Lower lobe of right lung (tissue), 2 donors: ENCODE measurements at regions not wholly inside any gene's neighbourhood (a gene's known extent, or its start where the extent isn't known, plus 50 kb on each side); places are given as distances from the start of the nearest gene placed in this dataset.
A peak's percentile ranks its signal among the peaks of the same experiment; 100 is the strongest.

Source experiments
- ATAC-seq, 2 donors: fragments of 200-7000 bp; cut with Tn5 transposase; one replicate each; pipeline ENCODE4 v1.9.1; 2020 to 2022; ENCODE audit warnings: mild to moderate bottlenecking in 2 of 2, moderate library complexity in 2 of 2
- DNase-seq: peaks from one replicate; pipeline ENCODE4 v3.0.0-alpha.2; 2020
- H3K27ac ChIP-seq: fragments of 200-600 bp; one replicate; pipeline ENCODE4 v1.8.0; 2022
- H3K27me3 ChIP-seq: fragments of 200-600 bp; one replicate; pipeline ENCODE4 v1.8.0; 2022; ENCODE audit warnings: low read depth
- H3K36me3 ChIP-seq: fragments of 200-600 bp; one replicate; pipeline ENCODE4 v1.8.0; 2022; ENCODE audit warnings: mild to moderate bottlenecking
- H3K4me1 ChIP-seq: fragments of 200-600 bp; one replicate; pipeline ENCODE4 v1.8.0; 2022
- H3K4me3 ChIP-seq: fragments of 200-600 bp; one replicate; pipeline ENCODE4 v1.8.0; 2022; ENCODE audit warnings: mild to moderate bottlenecking
- H3K9me3 ChIP-seq: fragments of 200-600 bp; one replicate; pipeline ENCODE4 v1.8.0; 2022
- intact Hi-C: fragments of 100-400 bp; cut with DNase I; formaldehyde crosslinking; loops from one replicate; pipeline ENCODE4 v1.11.0; 2022
- TF ChIP-seq, protein P1 (sequence below): fragments of 200-600 bp; IDR thresholded peaks from one replicate; pipeline ENCODE4 v1.8.0; 2022; ENCODE audit warnings: antibody characterized with exemption, mild to moderate bottlenecking
- donor health status: DM: no; HTN: yes; CAD: no; lungs with severe emphysema.

DNA sequence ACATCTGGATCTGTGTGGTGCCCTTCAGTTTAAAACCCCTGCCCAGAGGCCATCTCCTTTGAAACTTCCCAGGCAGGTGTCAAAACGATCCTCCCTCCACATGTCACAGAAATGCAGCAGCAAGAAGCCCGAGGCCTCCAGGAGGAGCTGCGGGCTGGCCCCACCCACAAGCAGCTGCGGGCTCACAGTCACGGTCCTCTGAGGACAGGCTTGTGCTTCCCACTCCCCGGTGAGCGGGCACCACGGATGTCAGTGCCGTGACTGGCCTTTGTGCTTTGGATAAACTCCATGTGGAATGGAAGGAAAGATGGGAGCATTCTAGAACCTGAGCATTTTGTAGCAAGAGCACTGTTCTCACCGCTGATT lies 65.8 kb downstream of the SIK1 start:
- no peaks in the 10 kb centered on the region for H3K36me3 ChIP-seq
- TF ChIP-seq, protein P1, sequence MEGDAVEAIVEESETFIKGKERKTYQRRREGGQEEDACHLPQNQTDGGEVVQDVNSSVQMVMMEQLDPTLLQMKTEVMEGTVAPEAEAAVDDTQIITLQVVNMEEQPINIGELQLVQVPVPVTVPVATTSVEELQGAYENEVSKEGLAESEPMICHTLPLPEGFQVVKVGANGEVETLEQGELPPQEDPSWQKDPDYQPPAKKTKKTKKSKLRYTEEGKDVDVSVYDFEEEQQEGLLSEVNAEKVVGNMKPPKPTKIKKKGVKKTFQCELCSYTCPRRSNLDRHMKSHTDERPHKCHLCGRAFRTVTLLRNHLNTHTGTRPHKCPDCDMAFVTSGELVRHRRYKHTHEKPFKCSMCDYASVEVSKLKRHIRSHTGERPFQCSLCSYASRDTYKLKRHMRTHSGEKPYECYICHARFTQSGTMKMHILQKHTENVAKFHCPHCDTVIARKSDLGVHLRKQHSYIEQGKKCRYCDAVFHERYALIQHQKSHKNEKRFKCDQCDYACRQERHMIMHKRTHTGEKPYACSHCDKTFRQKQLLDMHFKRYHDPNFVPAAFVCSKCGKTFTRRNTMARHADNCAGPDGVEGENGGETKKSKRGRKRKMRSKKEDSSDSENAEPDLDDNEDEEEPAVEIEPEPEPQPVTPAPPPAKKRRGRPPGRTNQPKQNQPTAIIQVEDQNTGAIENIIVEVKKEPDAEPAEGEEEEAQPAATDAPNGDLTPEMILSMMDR, result no peak
- ATAC-seq (no peak), DNase-seq (no peak)
- no peaks in the 10 kb centered on the region for H3K9me3 ChIP-seq
- peaks cover 18% of the 10 kb centered on the region for H3K4me1 ChIP-seq
- H3K27ac ChIP-seq, result peak overlapping the region; percentile 80
- peak overlapping the region; percentile 27 for H3K4me3 ChIP-seq
- no peaks in the 10 kb centered on the region for H3K27me3 ChIP-seq
- intact Hi-C loops, result no loop called here

DNA sequence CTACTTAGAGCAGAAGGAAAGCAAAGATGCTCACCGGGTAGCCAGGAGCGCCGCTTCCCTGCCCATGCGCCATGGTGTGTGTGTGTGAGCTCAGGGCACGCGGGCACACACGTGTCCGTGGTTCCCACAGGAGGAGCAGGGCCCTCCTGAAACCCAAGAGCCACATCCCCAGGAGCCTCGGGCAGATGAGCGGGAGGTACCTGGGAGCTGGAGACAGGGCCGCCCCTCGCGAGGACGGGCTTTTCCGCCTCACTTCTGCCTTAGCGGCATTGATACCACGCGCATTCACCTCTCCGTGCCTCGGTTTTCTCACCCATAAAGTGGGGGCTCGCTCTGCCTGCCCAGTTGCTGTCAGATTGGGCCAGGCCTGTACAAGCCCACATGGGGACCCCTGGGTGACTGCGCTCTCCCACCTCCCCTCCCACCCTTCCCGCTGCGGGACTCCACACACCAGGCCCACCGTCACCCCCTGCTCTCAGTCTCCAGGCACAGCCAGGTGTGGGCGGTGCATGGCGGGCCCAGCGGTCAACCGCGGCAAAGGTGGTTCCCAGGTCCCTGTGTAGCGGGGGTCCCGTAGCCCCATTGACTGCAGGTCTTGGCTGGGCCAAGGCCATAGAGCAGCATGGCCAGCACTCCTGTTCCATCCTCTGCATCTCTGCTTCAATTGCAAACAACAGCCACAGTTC lies 66.3 kb downstream of the SIK1 start:
- ATAC-seq, result no peak
- Histone ChIP-seq H3K27ac (peak overlapping the region; percentile 80), H3K9me3 (no peaks in the 10 kb centered on the region), H3K27me3 (no peaks in the 10 kb centered on the region), H3K36me3 (no peaks in the 10 kb centered on the region), H3K4me3 (no peak overlapping the region), H3K4me1 (peaks cover 18% of the 10 kb centered on the region)
- intact Hi-C loops, result no loop called here
- TF ChIP-seq, protein P1, result no peak
- no peak for DNase-seq

DNA sequence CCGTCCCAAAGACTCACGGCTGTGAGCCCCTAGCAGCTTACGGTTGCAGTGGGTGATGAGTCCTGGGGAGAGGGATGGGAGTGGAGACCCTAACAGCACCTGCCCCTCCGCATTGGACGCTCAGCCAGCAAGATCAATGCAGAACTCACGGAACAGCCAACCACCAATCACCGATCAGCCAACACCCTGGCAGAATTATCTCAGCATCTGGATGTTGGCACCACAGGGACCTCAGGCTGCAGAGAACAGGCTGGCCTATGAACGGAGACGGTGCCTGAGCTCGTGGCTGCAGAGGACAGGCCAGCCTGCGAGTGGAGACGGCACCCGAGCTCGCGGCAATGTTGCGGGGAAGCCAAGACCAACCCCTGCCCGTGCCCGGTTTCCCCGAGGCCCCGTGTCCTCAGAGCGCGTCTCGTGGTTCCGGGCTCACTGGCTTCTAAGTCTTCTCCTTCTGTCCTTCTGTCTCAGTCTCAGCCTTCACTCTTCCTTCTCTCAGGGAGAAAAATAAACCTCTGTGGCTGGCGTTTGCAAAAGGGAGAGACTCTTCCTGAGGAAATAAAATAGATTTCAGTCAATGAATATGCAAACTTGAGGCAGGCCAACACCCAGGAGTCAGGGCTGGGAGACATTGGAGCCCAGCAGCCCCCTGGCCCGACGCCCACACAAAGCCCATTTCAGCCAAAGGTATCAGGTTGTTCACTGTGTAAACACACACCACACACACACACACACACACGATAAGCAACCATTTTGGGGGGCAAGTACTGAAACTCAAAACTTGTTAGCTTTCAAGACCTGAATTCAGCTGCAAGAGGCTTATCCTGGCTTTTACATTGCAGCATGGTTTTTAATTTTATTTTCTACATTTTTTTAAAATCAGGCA lies 67.8 kb downstream of the SIK1 start:
- H3K36me3 ChIP-seq, result no peaks in the 10 kb centered on the region
- H3K27ac ChIP-seq, result no peak overlapping the region

DNA sequence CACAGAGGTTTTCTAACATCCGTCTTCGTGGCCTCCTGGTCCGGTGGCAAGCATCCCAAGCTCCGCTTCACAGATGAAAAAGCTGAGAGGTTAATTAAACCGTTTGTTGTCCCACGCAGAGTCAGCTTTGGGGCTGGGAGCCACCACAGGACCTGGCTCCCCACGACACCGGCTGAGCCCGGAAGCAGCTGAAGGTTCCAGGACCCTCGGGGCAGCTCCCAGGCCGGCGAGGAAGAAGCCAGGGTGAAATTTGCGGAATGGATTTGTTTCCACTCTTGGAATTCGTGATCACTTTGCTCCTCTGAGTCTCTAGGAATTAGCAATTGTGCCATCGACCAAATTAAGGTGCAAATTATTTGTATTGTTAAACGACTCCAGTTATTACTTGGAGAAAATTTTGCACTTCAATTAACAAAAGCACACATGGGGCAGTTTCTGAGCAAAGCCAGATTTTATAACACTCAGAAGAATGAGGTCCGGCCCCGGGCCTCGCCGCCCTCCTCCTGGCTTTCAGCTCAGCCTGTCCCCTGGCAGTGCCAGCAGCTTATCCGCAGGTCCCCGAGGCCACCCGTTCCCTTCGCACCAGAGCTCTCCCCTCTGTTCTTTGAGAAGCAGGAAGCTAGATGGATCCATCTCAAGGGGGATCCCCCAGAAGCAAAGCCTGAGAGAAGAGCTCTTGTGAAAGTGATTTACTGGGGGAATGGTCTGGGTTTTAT lies 69.1 kb downstream of the SIK1 start:
- no peak overlapping the region for H3K4me3 ChIP-seq
- TF ChIP-seq, protein P1, result no peak
- H3K9me3 ChIP-seq, result no peaks in the 10 kb centered on the region
- no peak overlapping the region for H3K27ac ChIP-seq
- ATAC-seq, result no peak
- intact Hi-C loops, result no loop called here
- peaks cover 11% of the 10 kb centered on the region for H3K4me1 ChIP-seq
- DNase-seq, result no peak
- H3K27me3 ChIP-seq, result no peaks in the 10 kb centered on the region
- no peaks in the 10 kb centered on the region for H3K36me3 ChIP-seq

More for the DNA sequence above, 67.8 kb downstream of the SIK1 start:
- no peaks in the 10 kb centered on the region for H3K27me3 ChIP-seq
- no peak overlapping the region for H3K4me3 ChIP-seq
- peaks cover 18% of the 10 kb centered on the region for H3K4me1 ChIP-seq
- DNase-seq, result no peak
- no peaks in the 10 kb centered on the region for H3K9me3 ChIP-seq
- ATAC-seq, result no peak
- intact Hi-C loops, result no loop called here
- TF ChIP-seq, protein P1, result no peak

DNA sequence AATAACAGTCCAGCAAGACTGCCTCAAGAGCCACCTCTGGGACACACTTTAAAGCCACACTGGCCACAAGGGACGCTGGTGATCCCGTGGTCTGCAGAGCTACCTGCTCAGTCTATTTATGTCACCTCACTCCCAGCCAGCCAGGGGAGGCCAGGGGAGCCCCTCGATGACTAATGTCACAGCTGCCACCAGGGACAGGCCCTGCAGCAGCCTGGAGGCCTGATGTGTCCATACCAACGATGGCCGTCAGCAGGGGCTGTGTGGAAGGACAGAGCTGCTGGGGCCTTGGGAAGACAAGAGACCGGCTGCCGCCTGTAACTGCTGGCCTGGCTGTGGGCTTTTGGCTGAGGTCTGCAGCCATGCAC lies 71.0 kb downstream of the SIK1 start:
- no peak overlapping the region for H3K4me3 ChIP-seq
- no peaks in the 10 kb centered on the region for H3K9me3 ChIP-seq
- H3K4me1 ChIP-seq, result no peaks in the 10 kb centered on the region
- no peaks in the 10 kb centered on the region for H3K27me3 ChIP-seq
- no peak overlapping the region for H3K27ac ChIP-seq
- intact Hi-C loops, result no loop called here
- ATAC-seq (no peak), DNase-seq (no peak)
- TF ChIP-seq, protein P1, result no peak
- no peaks in the 10 kb centered on the region for H3K36me3 ChIP-seq
